HG03354 (cell line): ENCODE measurements at regions not wholly inside any gene's neighbourhood (a gene's known extent, or its start where the extent isn't known, plus 50 kb on each side); places are given as distances from the start of the nearest gene placed in this dataset.
A peak's percentile ranks its signal among the peaks of the same experiment; 100 is the strongest.

Experiments
- ATAC-seq: cut with Tn5 transposase; IDR thresholded peaks from one replicate; pipeline ENCODE4 v1.9.1; 2021; ENCODE audit warnings: mild to moderate bottlenecking; ENCODE audit not compliant: unreplicated experiment, poor library complexity, severe bottlenecking

DNA sequence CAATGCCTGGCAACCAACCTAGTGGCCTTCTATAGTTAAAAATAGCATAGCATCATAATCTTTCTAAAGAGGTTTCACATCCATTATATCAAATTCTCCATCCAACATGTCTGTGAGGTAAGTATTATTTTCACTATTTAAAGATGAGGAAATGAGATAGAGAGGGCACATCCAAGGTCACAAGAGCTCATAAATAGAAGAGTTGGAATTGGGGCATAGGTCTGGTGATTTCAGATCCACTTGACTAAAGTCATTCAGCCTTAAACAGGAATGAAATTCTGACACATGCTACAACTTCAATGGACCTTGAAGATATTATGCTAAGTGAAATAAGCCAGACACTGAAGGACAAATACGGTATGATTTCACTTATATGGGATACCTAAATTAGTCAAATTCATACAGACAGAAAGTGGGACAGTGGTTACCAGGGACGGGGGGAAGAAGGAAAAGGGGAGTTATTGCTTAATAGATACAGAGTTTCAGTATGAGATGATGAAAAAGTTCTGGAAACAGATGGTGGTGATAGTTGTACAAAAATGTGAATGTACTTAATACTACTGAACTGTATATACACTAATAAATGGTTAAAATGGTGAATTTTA, 259.6 kb upstream of the NR4A3 start:
- no peak for ATAC-seq

DNA sequence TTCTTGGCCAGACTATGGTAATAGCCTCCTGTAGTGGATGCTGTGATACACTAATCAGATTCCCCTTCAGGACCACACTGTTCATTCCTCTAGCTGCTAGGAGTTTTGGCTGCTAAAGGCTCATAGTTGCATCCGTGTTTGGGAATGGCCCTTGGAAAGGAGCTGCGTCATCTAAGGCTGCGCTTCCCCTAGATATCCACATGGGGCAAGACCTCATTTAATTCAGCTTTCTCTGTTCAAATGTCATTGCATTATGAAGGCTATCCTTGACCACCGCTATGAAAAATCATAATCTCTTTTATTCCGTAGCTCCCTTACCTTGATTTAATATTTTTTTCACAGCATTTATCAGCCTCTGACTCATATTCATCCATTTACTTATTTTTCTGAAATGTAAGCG, 258.3 kb upstream of the NR4A3 start:
- ATAC-seq = no peak

DNA sequence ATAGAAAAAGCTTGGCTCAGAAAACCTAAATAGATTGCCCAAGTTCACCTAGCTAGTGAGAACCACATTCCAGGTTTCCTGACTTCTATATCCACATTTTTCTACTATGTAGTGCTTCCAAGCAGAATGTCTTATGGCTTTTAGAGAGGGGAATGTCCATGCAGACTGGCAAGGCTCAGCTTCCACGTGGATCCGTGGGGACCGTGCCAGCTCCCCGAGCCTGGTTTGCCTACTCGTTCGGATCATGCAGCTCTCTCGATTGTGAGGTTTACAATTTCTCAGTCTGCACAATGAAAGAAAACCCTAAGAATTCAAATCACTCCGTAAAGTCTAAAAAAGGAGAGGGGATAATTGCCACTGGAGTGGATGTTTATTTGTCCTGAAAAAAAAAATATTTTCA, 256.5 kb upstream of the NR4A3 start:
- ATAC-seq = no peak

DNA sequence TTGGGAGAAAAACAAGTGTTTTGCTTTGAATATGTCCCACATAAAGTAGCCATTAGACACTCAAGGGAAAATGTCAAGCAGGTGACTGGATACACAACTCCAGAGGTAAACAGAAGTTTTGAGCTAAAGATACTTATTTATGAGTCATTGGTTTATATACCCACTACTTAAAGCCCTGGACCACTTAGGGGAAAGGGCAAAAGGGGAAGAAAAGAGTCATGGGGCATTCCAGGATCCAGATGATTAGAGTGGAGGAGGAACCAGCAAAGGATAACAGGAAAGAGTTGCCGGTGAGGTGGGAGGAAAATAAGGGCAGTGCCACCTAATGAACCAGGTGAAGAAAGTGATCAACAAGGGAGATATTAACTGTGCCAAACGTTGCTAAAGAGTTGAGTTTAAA, 254.2 kb upstream of the NR4A3 start:
- ATAC-seq = no peak

DNA sequence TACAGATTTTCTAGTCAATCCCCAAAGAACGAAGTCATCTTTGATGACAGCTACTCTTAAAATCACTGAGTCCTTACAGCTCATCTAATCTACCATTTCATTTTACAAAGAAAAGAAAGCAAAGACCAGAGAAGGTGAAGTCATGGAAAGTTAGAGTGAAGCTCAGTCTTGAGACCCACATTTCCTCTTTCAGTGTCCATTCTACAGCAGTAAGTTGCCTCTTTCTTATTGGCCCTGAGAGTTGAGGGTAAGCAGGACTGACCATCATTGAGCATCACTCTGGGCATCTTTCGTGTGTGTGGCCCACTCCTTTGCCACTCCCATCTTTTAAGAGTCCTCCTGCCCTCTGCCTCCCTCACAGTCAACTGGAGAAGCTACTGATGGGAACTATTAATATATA, 251.8 kb upstream of the NR4A3 start:
- no peak for ATAC-seq

DNA sequence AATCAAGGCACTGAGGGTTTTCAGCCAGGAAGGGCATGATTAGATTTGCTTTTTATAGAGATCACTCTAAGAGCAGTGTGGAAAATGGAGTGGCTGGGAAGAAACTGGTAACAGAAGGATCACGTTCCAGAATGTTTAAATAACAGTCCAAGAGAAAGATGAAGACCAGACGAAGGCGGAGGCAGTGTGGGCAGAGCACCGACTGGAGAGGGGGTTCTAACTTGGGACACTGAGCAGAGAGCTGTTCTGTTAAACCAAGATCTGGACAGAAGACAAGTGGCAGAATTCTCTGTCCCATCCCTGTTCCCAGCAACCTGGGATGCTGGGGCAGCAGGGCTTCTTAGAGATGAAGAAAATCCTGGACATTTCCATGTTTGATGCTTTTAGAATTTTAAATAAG, 249.1 kb upstream of the NR4A3 start:
- no peak for ATAC-seq

DNA sequence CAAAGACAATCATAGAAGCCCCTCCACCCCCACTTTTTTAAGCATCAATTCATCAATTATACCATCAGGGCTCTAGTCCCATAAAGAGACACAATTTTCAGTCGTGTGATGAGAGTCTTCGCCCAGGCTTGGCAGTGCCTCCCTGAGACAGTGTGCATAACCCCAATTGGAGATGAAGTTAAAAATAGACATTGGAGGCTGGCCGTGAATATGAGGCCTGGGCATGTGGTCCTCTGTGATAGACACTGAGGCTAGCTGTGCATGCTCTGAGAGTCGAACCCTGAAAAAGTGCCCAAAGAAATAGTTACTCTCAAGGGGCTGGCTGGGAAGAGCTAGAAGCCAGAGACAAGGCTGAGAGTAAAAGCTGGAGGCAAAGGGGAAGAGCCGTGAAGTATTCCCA, 248.6 kb upstream of the NR4A3 start:
- no peak for ATAC-seq

DNA sequence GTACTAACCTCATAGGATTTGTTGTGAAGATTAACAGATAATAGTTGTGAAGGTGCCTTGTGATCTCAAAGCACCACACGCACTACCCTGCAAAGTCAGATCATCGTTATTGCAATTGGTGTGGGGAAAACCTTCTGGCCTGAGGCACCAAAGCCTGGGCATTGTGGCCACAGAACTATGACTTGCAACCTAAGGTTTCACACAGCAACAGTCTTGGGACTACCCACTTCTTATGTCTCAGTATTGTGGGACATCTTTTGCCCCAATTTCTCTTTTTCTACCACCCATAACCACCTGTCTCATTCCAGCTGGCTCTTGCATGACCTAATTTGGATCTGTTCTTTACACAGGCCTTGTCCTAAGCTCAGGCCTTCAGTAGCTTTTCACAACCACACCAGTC, 247.8 kb upstream of the NR4A3 start:
- ATAC-seq = no peak

DNA sequence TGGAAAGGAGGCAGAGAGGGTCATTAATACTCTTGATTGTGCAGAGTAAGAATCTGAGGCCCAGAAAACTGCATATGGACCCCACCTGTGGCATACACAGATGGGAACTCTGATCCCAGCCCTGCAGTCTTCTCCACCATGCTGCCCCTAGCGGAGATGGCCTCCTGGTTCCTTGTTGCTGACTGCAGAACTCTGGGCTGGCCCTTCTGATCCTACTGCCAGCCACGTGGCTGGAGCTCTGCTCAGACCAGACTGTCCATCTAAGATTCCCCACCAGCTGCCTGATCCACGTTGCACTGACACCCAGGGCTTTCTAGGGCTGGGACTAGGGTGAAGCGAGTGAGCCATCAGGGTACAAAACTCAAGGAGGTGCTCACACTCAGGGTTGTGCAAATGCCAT, 245.7 kb upstream of the NR4A3 start:
- ATAC-seq = no peak

DNA sequence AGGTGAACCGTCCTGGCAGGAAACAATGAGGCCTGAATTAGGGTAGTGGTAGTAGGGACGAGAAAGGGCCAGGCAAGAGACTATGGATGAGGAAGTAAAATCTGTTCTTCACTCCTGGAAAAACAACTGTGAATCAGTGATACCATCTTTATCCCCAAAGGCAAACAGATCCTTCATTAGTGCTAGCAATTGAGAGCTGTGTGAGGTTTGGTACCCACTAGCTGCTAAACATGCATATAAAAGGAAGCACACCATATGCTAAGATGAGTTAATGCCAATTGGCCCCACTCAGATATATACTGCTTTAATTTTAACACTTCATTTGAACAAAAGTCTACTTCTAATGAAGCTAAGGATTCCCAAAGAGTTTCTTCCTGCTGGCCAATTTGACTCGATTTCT, 244.8 kb upstream of the NR4A3 start:
- no peak for ATAC-seq

DNA sequence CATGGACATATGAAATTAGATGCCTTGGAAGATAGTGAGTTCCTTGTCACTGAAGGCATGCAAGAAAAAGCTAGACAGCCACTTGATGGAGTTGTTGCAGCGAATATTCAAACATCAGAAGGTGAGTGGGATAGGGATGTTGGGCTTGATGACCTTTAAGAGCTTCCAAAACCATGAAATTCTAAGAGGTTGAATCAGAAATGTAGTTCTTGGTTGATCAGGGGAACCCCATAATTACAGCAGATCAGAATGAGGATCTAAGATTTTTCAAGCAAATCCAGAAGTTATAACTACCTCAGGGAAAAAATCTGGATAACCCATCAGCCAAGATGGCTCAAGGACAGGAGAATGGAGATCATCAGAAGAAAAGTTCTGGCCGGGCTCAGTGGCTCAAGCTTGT, 244.3 kb upstream of the NR4A3 start:
- ATAC-seq = no peak

DNA sequence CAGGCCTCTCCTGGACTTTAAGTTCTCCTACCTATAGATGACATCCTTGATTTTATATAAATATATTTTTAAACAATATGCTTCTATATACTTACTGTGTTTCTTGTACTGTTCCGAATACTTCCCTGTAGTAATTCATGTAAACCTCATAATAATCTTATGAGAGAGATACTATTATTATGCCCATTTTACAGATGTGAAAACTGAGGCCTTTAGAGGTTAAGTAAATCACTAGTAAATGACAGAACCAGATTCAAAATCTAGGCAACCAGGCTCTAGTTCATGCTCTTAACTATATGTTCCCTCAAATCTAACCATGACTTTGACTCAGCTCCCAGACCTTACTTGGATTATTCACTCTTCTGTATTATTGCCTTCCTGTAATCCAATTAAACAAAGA, 243.0 kb upstream of the NR4A3 start:
- no peak for ATAC-seq

DNA sequence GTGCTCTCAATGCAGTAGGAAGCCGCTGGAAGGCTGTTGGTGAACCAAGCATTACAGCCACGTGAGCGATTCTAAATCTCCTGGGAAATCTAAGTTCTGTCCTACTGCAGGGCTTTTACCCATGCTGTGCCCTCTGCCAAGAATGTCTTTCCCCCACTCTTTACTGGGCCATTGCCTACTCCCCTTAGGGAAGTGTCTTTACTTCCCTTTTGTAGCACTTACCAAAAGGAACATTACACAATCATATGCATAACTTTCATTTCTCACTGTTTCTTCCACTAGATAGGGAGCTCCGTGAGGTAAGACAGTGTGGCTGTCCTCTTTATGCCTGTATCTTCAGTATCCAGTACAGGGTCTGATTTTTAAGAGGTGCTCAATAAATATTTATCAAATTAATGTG, 241.7 kb upstream of the NR4A3 start:
- no peak for ATAC-seq

DNA sequence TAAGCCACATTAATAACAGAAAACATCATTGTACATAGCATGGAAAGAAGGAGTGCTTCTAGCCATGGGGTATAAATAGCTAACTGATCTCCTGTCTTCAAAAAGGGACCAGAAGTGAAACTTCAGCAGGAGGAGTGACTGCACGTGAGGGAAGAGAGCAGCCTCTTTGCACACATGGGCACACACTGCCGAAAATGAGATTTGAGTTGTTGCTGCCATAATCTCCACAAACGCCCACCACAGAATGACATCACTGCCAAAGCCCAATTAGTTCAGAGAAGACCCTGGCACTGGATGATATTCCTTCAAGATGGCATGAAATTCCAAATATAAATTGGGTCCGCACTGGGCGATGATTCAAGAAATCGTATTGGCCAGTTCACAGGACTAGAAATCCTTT, 238.9 kb upstream of the NR4A3 start:
- peak; percentile 68 for ATAC-seq

DNA sequence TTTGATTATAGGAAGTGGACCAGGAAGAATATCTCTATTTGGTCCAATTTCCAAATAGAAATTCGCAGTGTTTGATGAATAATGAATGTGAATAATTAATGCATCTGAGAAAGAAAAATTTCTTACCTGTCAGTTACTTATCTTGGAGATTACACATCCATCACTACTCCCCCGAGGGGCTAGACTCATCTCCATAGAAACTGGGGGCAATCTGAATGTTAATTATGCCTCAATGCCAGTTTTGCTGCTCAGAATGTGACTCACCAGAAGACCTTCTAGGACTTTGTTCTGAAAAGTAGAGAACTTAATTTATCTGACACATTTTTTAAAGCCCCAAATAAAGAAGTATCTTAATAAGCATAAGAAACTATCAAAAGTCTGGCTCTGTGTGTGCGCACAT, 233.4 kb upstream of the NR4A3 start:
- no peak for ATAC-seq

DNA sequence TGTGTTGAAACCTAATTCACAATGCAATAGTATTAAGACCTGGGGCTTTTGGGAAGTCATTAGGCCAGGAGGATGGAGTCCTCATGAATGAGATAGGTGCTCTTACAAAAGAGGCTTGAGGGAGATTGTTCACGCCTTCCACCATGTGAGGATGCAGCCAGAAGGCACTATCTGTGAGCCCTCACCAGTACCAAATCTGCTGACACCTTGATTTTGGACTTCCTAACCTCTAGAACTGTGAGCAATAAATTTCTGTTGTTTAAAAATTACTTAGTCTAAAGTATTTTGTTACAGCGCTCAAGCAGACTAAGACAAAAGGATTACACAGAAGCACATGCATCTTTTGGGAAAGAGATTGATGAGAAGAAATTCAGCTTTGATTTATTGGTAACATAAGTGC, 232.9 kb upstream of the NR4A3 start:
- no peak for ATAC-seq

DNA sequence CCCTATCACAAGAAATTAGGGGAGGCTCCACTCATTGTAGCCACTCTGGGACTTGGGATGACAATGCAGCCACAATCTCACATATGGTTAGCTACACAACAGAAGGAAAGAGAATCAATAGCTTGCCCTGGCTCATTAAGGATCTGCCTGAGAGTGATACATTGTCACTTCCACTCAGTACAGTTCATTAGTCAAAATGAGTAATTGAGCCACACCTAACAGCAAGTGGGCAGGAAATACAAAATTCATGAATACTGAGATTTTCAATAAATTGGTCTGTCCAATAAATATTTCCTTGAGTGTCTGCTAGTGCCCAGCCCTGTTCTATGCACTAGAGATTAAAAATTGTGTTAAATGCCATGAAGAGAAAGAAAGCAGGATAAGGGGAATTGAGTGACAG, 231.3 kb upstream of the NR4A3 start:
- ATAC-seq = no peak

DNA sequence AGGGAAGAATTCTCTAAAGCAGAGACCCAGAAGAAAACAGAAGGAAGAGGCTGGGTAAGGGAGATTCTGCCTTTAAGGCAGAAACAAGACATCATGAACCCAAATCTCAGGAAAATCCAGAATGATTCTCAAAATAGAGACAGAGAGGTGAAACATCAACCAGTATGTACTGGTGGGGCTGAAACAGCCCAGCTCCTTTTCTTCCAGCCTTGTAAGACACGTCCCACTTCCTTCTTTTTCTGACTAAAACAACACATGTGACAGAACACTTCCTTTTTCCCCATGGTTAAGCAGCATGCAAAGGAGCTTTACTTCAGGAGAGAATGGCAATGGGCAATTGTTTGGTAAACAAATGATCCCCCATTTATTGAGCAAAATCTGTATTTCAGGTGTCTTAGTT, 230.8 kb upstream of the NR4A3 start:
- no peak for ATAC-seq

DNA sequence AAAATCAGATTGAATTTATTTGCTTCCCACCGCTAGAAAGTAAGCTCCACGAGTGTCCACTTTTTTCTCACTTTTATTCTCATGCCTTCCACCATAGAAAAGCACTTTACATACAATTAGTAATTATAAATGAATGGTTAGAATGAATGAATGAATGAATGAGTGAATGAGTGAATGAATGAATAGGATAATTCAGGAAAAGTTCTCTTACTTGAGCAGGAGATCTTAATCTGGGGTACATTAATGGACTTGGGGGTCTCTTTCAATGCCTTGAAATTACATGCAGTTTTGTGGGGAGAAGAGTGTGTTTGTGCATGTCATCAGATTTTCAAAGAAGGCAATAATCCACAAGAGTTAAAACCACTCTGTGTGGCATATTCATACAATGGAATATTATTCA, 229.9 kb upstream of the NR4A3 start:
- ATAC-seq = no peak

DNA sequence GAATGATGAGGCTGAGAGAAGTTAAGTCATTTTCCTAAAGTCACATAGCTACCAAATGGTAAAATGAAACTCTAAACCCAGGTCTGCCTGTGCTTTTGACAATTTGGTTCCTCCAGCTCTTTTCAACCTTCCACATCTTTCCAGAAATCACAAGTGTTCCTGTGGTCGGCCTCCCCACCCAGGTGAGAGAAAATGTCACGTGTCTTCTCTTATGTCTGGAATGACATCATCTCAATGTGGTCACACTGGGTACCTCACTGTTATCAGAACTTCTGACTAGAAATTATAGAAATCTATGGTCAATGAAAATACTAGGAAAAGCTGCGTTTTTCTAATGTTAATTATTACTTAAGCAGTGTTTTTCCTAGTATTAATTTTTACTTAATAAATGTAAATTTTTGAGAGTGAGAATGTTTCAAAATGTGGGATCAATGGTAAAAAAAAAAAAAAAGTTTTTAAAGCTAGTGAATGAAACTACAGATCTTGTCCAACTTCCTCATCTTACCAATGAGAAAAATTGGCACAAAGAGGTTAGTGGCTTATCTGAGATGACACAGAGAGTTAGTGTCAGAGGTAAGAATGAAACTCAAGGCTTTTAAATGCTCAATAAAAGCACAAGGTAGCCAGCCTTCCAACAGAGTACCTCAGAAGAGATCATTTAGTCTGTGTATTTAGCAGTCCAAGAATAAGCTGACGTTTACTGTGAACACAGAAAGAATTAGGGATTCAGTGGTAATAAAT, 228.7 kb upstream of the NR4A3 start:
- peak; percentile 34 for ATAC-seq

DNA sequence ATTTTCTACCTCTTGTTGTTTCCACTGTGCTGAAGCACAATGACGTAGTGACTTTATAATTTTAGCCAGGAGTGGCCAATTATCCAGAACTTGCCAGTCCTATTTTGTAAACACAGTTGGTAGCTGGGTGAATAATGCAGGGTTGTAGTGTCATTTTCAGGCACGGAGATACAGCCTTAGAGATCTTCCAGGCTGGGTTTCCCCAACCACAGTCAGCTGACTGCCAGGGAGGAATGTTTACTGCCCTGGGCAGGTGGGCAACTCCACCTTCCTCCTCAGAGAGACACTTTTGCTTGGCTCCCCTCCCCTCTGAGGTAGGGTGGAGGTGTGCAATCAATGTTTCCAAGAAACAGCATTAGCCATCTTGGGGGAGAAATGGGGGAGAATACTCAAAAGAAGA, 228.1 kb upstream of the NR4A3 start:
- no peak for ATAC-seq
